ENCODE measurements at regions not wholly inside any gene's neighbourhood (a gene's known extent, or its start where the extent isn't known, plus 50 kb on each side); places are given as distances from the start of the nearest gene placed in this dataset.

DNA sequence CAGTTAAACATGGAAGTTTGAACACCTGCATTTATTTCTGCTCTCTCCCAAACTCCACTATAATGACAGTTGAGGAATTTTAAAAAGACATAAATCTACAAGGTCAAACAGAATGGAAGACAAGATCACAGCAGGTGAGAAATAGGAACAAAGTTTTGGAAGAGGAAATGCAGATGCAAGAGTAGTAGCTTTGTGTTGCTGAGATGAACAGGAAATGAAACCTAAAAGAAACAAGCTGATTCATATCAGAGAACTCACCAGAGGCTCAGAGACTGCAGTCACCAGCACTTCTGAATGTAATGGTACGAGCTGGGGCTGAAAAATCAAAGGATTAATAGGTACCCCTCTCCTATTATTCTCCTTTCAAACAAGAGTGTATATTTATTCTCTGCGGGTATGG lies 459.9 kb downstream of the RAP2B start:
- TF ChIP-seq, protein P1, sequence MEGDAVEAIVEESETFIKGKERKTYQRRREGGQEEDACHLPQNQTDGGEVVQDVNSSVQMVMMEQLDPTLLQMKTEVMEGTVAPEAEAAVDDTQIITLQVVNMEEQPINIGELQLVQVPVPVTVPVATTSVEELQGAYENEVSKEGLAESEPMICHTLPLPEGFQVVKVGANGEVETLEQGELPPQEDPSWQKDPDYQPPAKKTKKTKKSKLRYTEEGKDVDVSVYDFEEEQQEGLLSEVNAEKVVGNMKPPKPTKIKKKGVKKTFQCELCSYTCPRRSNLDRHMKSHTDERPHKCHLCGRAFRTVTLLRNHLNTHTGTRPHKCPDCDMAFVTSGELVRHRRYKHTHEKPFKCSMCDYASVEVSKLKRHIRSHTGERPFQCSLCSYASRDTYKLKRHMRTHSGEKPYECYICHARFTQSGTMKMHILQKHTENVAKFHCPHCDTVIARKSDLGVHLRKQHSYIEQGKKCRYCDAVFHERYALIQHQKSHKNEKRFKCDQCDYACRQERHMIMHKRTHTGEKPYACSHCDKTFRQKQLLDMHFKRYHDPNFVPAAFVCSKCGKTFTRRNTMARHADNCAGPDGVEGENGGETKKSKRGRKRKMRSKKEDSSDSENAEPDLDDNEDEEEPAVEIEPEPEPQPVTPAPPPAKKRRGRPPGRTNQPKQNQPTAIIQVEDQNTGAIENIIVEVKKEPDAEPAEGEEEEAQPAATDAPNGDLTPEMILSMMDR (IDR thresholded peaks at IDR 0.05; ENCODE audit: borderline replicate concordance, extremely low read depth, low read length, poor library complexity, severe bottlenecking): no peak
- TF ChIP-seq EZH2 (IDR thresholded peaks at IDR 0.05; ENCODE audit: borderline replicate concordance, low read depth, low read length, severe bottlenecking): no peak
